ENCODE measurements at regions not wholly inside any gene's neighbourhood (a gene's known extent, or its start where the extent isn't known, plus 50 kb on each side); places are given as distances from the start of the nearest gene placed in this dataset.

- no peaks in the 10 kb centered on the region for H3K9me3 ChIP-seq (ENCODE audit: control insufficient read depth, insufficient read depth, low read length)
- TF ChIP-seq, protein P1, sequence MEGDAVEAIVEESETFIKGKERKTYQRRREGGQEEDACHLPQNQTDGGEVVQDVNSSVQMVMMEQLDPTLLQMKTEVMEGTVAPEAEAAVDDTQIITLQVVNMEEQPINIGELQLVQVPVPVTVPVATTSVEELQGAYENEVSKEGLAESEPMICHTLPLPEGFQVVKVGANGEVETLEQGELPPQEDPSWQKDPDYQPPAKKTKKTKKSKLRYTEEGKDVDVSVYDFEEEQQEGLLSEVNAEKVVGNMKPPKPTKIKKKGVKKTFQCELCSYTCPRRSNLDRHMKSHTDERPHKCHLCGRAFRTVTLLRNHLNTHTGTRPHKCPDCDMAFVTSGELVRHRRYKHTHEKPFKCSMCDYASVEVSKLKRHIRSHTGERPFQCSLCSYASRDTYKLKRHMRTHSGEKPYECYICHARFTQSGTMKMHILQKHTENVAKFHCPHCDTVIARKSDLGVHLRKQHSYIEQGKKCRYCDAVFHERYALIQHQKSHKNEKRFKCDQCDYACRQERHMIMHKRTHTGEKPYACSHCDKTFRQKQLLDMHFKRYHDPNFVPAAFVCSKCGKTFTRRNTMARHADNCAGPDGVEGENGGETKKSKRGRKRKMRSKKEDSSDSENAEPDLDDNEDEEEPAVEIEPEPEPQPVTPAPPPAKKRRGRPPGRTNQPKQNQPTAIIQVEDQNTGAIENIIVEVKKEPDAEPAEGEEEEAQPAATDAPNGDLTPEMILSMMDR (IDR thresholded peaks at IDR 0.05; ENCODE audit: low read depth, low read length, poor library complexity, severe bottlenecking), result no peak
- no peak for TF ChIP-seq EZH2phosphoT487 (IDR thresholded peaks at IDR 0.05; ENCODE audit: borderline replicate concordance, low read length)
- H3K4me2 ChIP-seq (ENCODE audit: low read length), result no peak overlapping the region
- no peak overlapping the region for H3K4me3 ChIP-seq (ENCODE audit: low read length)
- H3K4me1 ChIP-seq (ENCODE audit: control insufficient read depth, low read length), result 0 out of 2 replicates have a peak, but pooled peaks cover 4% of the 10 kb centered on the region
- no peaks in the 10 kb centered on the region for H3K79me2 ChIP-seq (ENCODE audit: control insufficient read depth, low read length)
- H3K36me3 ChIP-seq (ENCODE audit: control insufficient read depth, low read length), result no peaks in the 10 kb centered on the region
- no peaks in the 10 kb centered on the region for H3F3A ChIP-seq (ENCODE audit: control insufficient read depth, insufficient read depth)
- no peak overlapping the region for H3K27ac ChIP-seq (ENCODE audit: low read depth, low read length)
- no peaks in the 10 kb centered on the region for H4K20me1 ChIP-seq (ENCODE audit: control insufficient read depth, insufficient read depth, low read depth, low read length)
- H3K27me3 ChIP-seq (ENCODE audit: control insufficient read depth, low read length), result no peaks in the 10 kb centered on the region
- H3K9me2 ChIP-seq (replicated peaks; ENCODE audit: control insufficient read depth, low read length), result no peaks in the 10 kb centered on the region
These were observed 149.5 kb upstream of the MYL2 start for GRCh38 chr12:111069886-111070285.

- Histone ChIP-seq H3K4me1 (ENCODE audit: control insufficient read depth, low read length) (0 out of 2 replicates have a peak, but pooled peaks cover 4% of the 10 kb centered on the region), H3K4me2 (ENCODE audit: low read length) (no peak overlapping the region), H4K20me1 (ENCODE audit: control insufficient read depth, insufficient read depth, low read depth, low read length) (no peaks in the 10 kb centered on the region), H3K9me3 (ENCODE audit: control insufficient read depth, insufficient read depth, low read length) (no peaks in the 10 kb centered on the region), H3K36me3 (ENCODE audit: control insufficient read depth, low read length) (no peaks in the 10 kb centered on the region), H3K4me3 (ENCODE audit: low read length) (no peak overlapping the region), H3K79me2 (ENCODE audit: control insufficient read depth, low read length) (no peaks in the 10 kb centered on the region), H3F3A (ENCODE audit: control insufficient read depth, insufficient read depth) (no peaks in the 10 kb centered on the region), H3K27me3 (ENCODE audit: control insufficient read depth, low read length) (no peaks in the 10 kb centered on the region), H3K27ac (ENCODE audit: low read depth, low read length) (no peak overlapping the region), H3K9me2 (replicated peaks; ENCODE audit: control insufficient read depth, low read length) (no peaks in the 10 kb centered on the region)
- TF ChIP-seq EZH2phosphoT487 (IDR thresholded peaks at IDR 0.05; ENCODE audit: borderline replicate concordance, low read length), result no peak
- TF ChIP-seq, protein P1 (IDR thresholded peaks at IDR 0.05; ENCODE audit: low read depth, low read length, poor library complexity, severe bottlenecking), result no peak
These were observed 147.9 kb upstream of the MYL2 start for GRCh38 chr12:111068290-111068689.

DNA sequence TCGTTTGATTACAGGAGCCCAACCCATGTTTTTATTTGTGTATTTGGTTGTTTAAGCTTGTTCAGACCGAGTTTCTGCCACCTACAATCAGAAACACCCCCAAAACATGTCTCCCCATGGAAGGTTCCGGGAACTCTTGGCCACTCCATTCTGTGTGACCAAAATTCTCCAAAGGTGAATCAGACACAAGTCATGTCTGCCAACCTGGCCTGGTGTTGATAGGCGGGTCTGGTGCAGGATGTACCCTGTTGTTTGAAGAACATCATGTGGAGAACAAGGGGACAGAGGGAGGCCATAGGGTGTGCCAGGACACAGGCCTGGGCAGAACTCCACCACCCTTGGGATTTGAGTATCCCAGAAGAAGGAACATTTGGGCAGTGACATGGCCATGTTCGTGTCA, 147.1 kb upstream of the MYL2 start:
- Histone ChIP-seq H3K79me2 (ENCODE audit: control insufficient read depth, low read length) (no peaks in the 10 kb centered on the region), H3F3A (ENCODE audit: control insufficient read depth, insufficient read depth) (no peaks in the 10 kb centered on the region), H3K4me2 (ENCODE audit: low read length) (no peak overlapping the region), H3K27ac (ENCODE audit: low read depth, low read length) (no peak overlapping the region), H3K4me3 (ENCODE audit: low read length) (no peak overlapping the region), H3K9me2 (replicated peaks; ENCODE audit: control insufficient read depth, low read length) (no peaks in the 10 kb centered on the region), H3K9me3 (ENCODE audit: control insufficient read depth, insufficient read depth, low read length) (no peaks in the 10 kb centered on the region), H4K20me1 (ENCODE audit: control insufficient read depth, insufficient read depth, low read depth, low read length) (no peaks in the 10 kb centered on the region), H3K4me1 (ENCODE audit: control insufficient read depth, low read length) (0 out of 2 replicates have a peak, but pooled peaks cover 4% of the 10 kb centered on the region), H3K27me3 (ENCODE audit: control insufficient read depth, low read length) (no peaks in the 10 kb centered on the region), H3K36me3 (ENCODE audit: control insufficient read depth, low read length) (no peaks in the 10 kb centered on the region)
- TF ChIP-seq, protein P1 (IDR thresholded peaks at IDR 0.05; ENCODE audit: low read depth, low read length, poor library complexity, severe bottlenecking), result no peak
- TF ChIP-seq EZH2phosphoT487 (IDR thresholded peaks at IDR 0.05; ENCODE audit: borderline replicate concordance, low read length), result no peak
